ENCODE measurements at regions not wholly inside any gene's neighbourhood (a gene's known extent, or its start where the extent isn't known, plus 50 kb on each side); places are given as distances from the start of the nearest gene placed in this dataset.

- Mint-ChIP-seq H3K4me1 (no peaks in the 10 kb centered on the region), H3K36me3 (ENCODE audit: low read depth) (no peaks in the 10 kb centered on the region)
- TF ChIP-seq, protein P1, sequence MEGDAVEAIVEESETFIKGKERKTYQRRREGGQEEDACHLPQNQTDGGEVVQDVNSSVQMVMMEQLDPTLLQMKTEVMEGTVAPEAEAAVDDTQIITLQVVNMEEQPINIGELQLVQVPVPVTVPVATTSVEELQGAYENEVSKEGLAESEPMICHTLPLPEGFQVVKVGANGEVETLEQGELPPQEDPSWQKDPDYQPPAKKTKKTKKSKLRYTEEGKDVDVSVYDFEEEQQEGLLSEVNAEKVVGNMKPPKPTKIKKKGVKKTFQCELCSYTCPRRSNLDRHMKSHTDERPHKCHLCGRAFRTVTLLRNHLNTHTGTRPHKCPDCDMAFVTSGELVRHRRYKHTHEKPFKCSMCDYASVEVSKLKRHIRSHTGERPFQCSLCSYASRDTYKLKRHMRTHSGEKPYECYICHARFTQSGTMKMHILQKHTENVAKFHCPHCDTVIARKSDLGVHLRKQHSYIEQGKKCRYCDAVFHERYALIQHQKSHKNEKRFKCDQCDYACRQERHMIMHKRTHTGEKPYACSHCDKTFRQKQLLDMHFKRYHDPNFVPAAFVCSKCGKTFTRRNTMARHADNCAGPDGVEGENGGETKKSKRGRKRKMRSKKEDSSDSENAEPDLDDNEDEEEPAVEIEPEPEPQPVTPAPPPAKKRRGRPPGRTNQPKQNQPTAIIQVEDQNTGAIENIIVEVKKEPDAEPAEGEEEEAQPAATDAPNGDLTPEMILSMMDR (IDR thresholded peaks at IDR 0.05): no peak
Observed at GRCh38 chr20:54874718-54875117, 399.3 kb downstream of the DOK5 start.

GRCh38 chr20:54872440-54872839, 397.0 kb downstream of the DOK5 start:
- Mint-ChIP-seq H3K9me3 (no peaks in the 10 kb centered on the region), H3K4me1 (no peaks in the 10 kb centered on the region), H3K36me3 (ENCODE audit: low read depth) (no peaks in the 10 kb centered on the region), H3K4me3 (no peak overlapping the region), H3K27me3 (ENCODE audit: low read depth, poor library complexity) (peaks cover 21% of the 10 kb centered on the region), H3K27ac (no peak overlapping the region)
- TF ChIP-seq, protein P1 (IDR thresholded peaks at IDR 0.05): no peak
- DNase-seq: no peak

More at GRCh38 chr20:54874718-54875117, 399.3 kb downstream of the DOK5 start:
- no peaks in the 10 kb centered on the region for H3K9me3 Mint-ChIP-seq
- H3K4me3 Mint-ChIP-seq: no peak overlapping the region
- no peak overlapping the region for H3K27ac Mint-ChIP-seq
- peaks cover 14% of the 10 kb centered on the region for H3K27me3 Mint-ChIP-seq (ENCODE audit: low read depth, poor library complexity)
- DNase-seq: no peak

DNA sequence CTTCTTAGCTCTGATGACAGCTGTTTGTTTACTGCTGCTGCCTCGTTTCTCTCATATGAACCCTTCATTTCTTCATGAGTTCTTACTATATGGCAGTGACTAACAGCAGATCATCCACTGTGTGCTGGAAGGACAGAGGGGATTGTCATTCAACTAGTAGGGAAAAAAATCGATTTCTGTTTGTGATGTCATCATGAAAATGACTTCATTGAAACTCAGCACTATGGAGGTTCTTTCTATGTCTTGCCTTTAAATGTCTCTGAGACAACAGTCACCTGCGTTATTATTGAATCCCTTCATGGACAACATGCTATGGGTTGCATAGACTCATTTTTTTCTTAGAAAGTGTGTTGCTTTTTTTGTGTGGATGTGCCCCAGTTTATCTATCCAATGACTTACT, 394.4 kb downstream of the DOK5 start:
- no peak for DNase-seq
- H3K9me3 Mint-ChIP-seq: no peaks in the 10 kb centered on the region
- TF ChIP-seq, protein P1 (IDR thresholded peaks at IDR 0.05): no peak

DNA sequence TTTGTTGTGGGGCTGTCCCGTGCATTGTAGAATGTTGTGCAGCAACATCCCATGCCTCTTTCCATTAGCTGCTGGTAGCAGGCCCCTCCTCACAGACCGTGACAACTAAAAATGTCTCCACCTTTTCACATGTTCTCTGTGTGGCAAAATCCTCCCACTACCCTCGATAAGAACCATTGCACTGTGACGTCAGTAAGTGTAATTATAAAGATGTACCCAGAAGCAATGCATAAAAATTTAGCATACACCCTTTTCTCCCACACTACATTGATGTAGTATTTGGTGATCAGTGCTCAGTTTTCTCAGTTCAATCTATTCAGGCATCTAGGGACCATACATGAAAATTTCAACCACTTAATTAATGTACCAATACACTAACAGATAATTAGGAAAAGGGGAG, 389.9 kb downstream of the DOK5 start:
- H3K36me3 Mint-ChIP-seq (ENCODE audit: low read depth): no peaks in the 10 kb centered on the region
- peaks cover 14% of the 10 kb centered on the region for H3K27me3 Mint-ChIP-seq (ENCODE audit: low read depth, poor library complexity)
- no peak overlapping the region for H3K4me3 Mint-ChIP-seq
- no peak overlapping the region for H3K27ac Mint-ChIP-seq
- TF ChIP-seq, protein P1 (IDR thresholded peaks at IDR 0.05): no peak
- no peaks in the 10 kb centered on the region for H3K9me3 Mint-ChIP-seq
- H3K4me1 Mint-ChIP-seq: no peaks in the 10 kb centered on the region
- DNase-seq: no peak

More for the DNA sequence above, 394.4 kb downstream of the DOK5 start:
- H3K4me3 Mint-ChIP-seq: no peak overlapping the region
- H3K27me3 Mint-ChIP-seq (ENCODE audit: low read depth, poor library complexity): peaks cover 21% of the 10 kb centered on the region
- no peak overlapping the region for H3K27ac Mint-ChIP-seq
- H3K36me3 Mint-ChIP-seq (ENCODE audit: low read depth): no peaks in the 10 kb centered on the region
- no peaks in the 10 kb centered on the region for H3K4me1 Mint-ChIP-seq

- Mint-ChIP-seq H3K27ac (no peak overlapping the region), H3K36me3 (ENCODE audit: low read depth) (no peaks in the 10 kb centered on the region), H3K4me3 (no peak overlapping the region), H3K4me1 (no peaks in the 10 kb centered on the region), H3K9me3 (no peaks in the 10 kb centered on the region), H3K27me3 (ENCODE audit: low read depth, poor library complexity) (peaks cover 2% of the 10 kb centered on the region)
- no peak for DNase-seq
- TF ChIP-seq, protein P1 (IDR thresholded peaks at IDR 0.05): no peak
Observed at GRCh38 chr20:54860716-54861115, 385.3 kb downstream of the DOK5 start.

- TF ChIP-seq, protein P1 (IDR thresholded peaks at IDR 0.05): no peak
- no peak for DNase-seq
- Mint-ChIP-seq H3K36me3 (ENCODE audit: low read depth) (no peaks in the 10 kb centered on the region), H3K27ac (no peak overlapping the region), H3K4me1 (no peaks in the 10 kb centered on the region), H3K4me3 (no peak overlapping the region), H3K27me3 (ENCODE audit: low read depth, poor library complexity) (peaks cover 3% of the 10 kb centered on the region), H3K9me3 (no peaks in the 10 kb centered on the region)
Observed at GRCh38 chr20:54856202-54856601, 380.8 kb downstream of the DOK5 start.
